Embryonic facial prominence (tissue), 1 donor: ENCODE measurements at regions not wholly inside any gene's neighbourhood (a gene's known extent, or its start where the extent isn't known, plus 50 kb on each side); places are given as distances from the start of the nearest gene placed in this dataset.

Experiments used
- DNase-seq: peaks from one replicate; pipeline ENCODE4 v3.0.0-alpha.2; 2016; ENCODE audit errors: extremely low spot score

GRCh38 chr5:61622156-61622555 lies 290.1 kb downstream of the ZSWIM6 start:
- DNase-seq, result no peak

- no peak for DNase-seq
Observed at GRCh38 chr5:61623401-61624069, 291.5 kb downstream of the ZSWIM6 start.

GRCh38 chr5:61624553-61625136 lies 292.6 kb downstream of the ZSWIM6 start:
- DNase-seq, result no peak

- DNase-seq, result no peak
Observed at GRCh38 chr5:61625137-61625561, 293.1 kb downstream of the ZSWIM6 start.

- DNase-seq, result no peak
Observed at GRCh38 chr5:61625681-61626621, 293.9 kb downstream of the ZSWIM6 start.

GRCh38 chr5:61626639-61627282 lies 294.7 kb downstream of the ZSWIM6 start:
- DNase-seq, result no peak

GRCh38 chr5:61627531-61627930 lies 295.5 kb downstream of the ZSWIM6 start:
- DNase-seq, result no peak

GRCh38 chr5:61630908-61631307 lies 298.9 kb downstream of the ZSWIM6 start:
- DNase-seq, result no peak

- DNase-seq, result no peak
Observed at GRCh38 chr5:61631438-61631941, 299.4 kb downstream of the ZSWIM6 start.

- DNase-seq, result no peak
Observed at GRCh38 chr5:61632064-61632463, 300.0 kb downstream of the ZSWIM6 start.

GRCh38 chr5:61635271-61635670 lies 303.2 kb downstream of the ZSWIM6 start:
- DNase-seq, result no peak

- no peak for DNase-seq
Observed at GRCh38 chr5:61637566-61637965, 305.5 kb downstream of the ZSWIM6 start.

GRCh38 chr5:61638476-61638875 lies 306.4 kb downstream of the ZSWIM6 start:
- no peak for DNase-seq

- DNase-seq, result no peak
Observed at GRCh38 chr5:61640179-61641021, 308.3 kb downstream of the ZSWIM6 start.

GRCh38 chr5:61641748-61642565 lies 309.9 kb downstream of the ZSWIM6 start:
- DNase-seq, result no peak

- no peak for DNase-seq
Observed at GRCh38 chr5:61647672-61648071, 315.6 kb downstream of the ZSWIM6 start.

GRCh38 chr5:61649231-61649630 lies 317.2 kb downstream of the ZSWIM6 start:
- DNase-seq, result no peak

GRCh38 chr5:61649971-61650370 lies 317.9 kb downstream of the ZSWIM6 start:
- DNase-seq, result no peak

- no peak for DNase-seq
Observed at GRCh38 chr5:61650661-61651060, 318.6 kb downstream of the ZSWIM6 start.

- no peak for DNase-seq
Observed at GRCh38 chr5:61651195-61651594, 319.1 kb downstream of the ZSWIM6 start.
